Ishikawa (cell line): ENCODE measurements at regions not wholly inside any gene's neighbourhood (a gene's known extent, or its start where the extent isn't known, plus 50 kb on each side); places are given as distances from the start of the nearest gene placed in this dataset.

Source experiments
- CEBPB ChIP-seq: IDR thresholded peaks from 2 replicates; pipeline ENCODE4 v1.6.1; 2012
- EP300 ChIP-seq: IDR thresholded peaks from 2 replicates; pipeline ENCODE4 v1.6.1; 2012; ENCODE audit warnings: borderline replicate concordance
- NFIC ChIP-seq: IDR thresholded peaks from 2 replicates; pipeline ENCODE4 v1.6.1; 2012
- RAD21 ChIP-seq: IDR thresholded peaks from 2 replicates; pipeline ENCODE4 v1.6.1; 2012; ENCODE audit warnings: low read depth
- REST ChIP-seq: IDR thresholded peaks from 2 replicates; pipeline ENCODE4 v1.6.1; 2012; ENCODE audit warnings: low read depth, mild to moderate bottlenecking
- USF1 ChIP-seq: IDR thresholded peaks from 2 replicates; pipeline ENCODE4 v1.6.1; 2012

GRCh38 chr22:48943567-48944432, 883.9 kb downstream of the BRD1 start:
- no peak for TF ChIP-seq USF1
- TF ChIP-seq CEBPB, result no peak
- no peak for TF ChIP-seq EP300
- no peak for TF ChIP-seq NFIC
- peak; percentile 22; the same call in 1 of the 2 replicates for TF ChIP-seq RAD21
- TF ChIP-seq REST, result no peak
